ENCODE measurements at regions not wholly inside any gene's neighbourhood (a gene's known extent, or its start where the extent isn't known, plus 50 kb on each side); places are given as distances from the start of the nearest gene placed in this dataset.
A peak's percentile ranks its signal among the peaks of the same experiment; 100 is the strongest.

DNA sequence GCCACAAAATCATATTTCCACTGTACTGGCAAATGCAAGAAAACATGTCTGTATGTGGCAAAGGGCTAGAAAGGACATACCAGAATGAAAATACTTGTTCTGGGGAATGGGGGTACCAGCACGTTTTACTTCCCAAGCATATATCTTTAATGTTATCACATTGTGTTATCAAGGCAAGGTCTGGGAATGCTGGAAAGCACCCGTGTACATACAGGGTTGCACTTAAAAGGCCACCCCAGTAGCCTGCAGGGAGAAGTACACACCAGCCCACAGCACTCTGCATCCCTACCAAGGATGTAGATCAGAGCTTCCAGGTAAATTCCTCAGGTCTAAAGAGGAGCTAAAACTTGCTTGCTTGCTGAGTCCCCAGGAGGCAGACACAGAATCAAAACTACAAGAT, 381.8 kb downstream of the RRAGC start:
- H3K4me1 ChIP-seq (replicated peaks in 1 of 2), result peaks cover 0 to 3% of the 10 kb centered on the region in 2 donors
- H3K4me3 ChIP-seq, result no peak overlapping the region
- H3K27me3 ChIP-seq, result peaks cover 19% of the 10 kb centered on the region
- TF ChIP-seq, protein P1, sequence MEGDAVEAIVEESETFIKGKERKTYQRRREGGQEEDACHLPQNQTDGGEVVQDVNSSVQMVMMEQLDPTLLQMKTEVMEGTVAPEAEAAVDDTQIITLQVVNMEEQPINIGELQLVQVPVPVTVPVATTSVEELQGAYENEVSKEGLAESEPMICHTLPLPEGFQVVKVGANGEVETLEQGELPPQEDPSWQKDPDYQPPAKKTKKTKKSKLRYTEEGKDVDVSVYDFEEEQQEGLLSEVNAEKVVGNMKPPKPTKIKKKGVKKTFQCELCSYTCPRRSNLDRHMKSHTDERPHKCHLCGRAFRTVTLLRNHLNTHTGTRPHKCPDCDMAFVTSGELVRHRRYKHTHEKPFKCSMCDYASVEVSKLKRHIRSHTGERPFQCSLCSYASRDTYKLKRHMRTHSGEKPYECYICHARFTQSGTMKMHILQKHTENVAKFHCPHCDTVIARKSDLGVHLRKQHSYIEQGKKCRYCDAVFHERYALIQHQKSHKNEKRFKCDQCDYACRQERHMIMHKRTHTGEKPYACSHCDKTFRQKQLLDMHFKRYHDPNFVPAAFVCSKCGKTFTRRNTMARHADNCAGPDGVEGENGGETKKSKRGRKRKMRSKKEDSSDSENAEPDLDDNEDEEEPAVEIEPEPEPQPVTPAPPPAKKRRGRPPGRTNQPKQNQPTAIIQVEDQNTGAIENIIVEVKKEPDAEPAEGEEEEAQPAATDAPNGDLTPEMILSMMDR (IDR thresholded peaks at IDR 0.05), result no peak
- no peak for TF ChIP-seq POLR2A (IDR thresholded peaks at IDR 0.05)
- no peak overlapping the region for H3K27ac ChIP-seq
- no peaks in the 10 kb centered on the region for H3K36me3 ChIP-seq (replicated peaks in 1 of 2)
- no peaks in the 10 kb centered on the region for H3K9me3 ChIP-seq (replicated peaks in 1 of 3)
- intact Hi-C loops (cut with DNase I), result no loop called here
- DNase-seq, result no peak
- 0 to 65% (median 60%) methylated on average over 1 to 2 of the region's 2 CpGs for WGBS, 4 donors

DNA sequence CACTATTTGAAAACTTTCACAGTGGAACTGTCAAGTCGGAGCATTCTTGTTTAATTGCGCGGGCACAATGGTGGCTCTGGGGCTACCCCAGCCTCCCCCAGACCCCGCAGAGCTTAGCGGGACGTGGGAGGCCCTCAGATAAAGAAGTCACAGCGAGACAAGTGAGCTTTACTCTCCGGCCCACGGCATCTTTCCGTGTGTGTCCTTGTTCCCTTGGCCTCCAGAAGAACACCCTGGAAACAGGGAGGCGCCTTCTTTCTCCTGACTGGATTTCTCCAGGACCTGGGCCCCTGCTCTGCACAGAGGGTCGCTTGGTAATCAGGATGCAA, 382.8 kb downstream of the RRAGC start:
- Histone ChIP-seq H3K36me3 (replicated peaks in 1 of 2) (no peaks in the 10 kb centered on the region), H3K27ac (no peak overlapping the region), H3K9me3 (replicated peaks in 1 of 3) (no peaks in the 10 kb centered on the region), H3K4me3 (peak overlapping the region in 1 of 4 donors; percentile 36), H3K4me1 (replicated peaks in 1 of 2) (peaks cover 0 to 3% of the 10 kb centered on the region in 2 donors), H3K27me3 (peaks cover 19% of the 10 kb centered on the region)
- no peak for DNase-seq
- TF ChIP-seq, protein P1 (IDR thresholded peaks at IDR 0.05), result no peak
- TF ChIP-seq POLR2A (IDR thresholded peaks at IDR 0.05), result no peak
- WGBS, 4 donors, result 63 to 72% (median 71%) methylated on average over 12 of the region's 12 CpGs
- intact Hi-C loops (cut with DNase I), result no loop called here

DNA sequence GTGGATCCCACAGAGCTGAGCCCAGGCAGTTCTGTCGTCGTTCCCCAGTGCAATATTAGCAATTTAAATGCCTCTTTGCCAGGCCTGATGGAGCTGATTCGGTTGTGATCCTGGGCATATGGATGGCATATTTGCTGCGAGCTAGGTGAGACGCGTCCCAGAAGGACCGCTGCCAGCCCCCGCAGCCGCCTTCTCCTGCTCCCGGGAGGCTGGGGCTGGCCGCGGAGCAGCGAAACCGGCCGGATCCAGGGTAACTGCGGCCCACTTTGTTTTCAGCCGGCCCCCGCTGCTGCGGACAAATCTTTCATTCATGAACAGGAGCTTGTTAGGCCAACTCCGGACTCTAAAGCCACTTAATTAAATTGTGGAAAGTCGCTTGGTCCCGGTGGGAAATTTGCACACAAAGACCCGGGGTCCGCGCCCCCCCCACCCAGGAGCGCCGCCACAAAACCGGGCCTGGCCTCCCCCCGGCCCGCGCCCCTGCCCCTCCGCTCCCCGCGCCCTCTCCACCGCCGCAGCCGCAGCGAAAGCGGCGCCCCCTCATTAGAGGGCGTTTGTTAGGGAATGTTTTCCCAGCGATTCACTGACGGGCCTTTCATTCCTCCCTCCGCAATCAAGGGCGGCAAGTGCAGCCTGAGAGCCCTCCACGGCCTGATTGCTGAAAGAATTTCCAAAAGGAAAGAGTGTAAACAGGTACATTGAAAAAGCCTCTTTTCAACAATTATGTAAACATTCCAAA, 383.3 kb downstream of the RRAGC start:
- no peaks in the 10 kb centered on the region for H3K9me3 ChIP-seq (replicated peaks in 1 of 3)
- H3K36me3 ChIP-seq (replicated peaks in 1 of 2), result no peaks in the 10 kb centered on the region
- DNase-seq, result no peak
- intact Hi-C loops (cut with DNase I), result no loop called here
- TF ChIP-seq, protein P1 (IDR thresholded peaks at IDR 0.05), result no peak
- TF ChIP-seq POLR2A (IDR thresholded peaks at IDR 0.05), result no peak
- H3K4me3 ChIP-seq, result peak overlapping the region in 1 of 4 donors; percentile 36
- WGBS, 4 donors, result 10 to 20% (median 14%) methylated on average over 26 to 46 of the region's 46 CpGs
- H3K27ac ChIP-seq, result no peak overlapping the region
- peaks cover 0 to 3% of the 10 kb centered on the region in 2 donors for H3K4me1 ChIP-seq (replicated peaks in 1 of 2)
- H3K27me3 ChIP-seq, result peaks cover 23% of the 10 kb centered on the region

DNA sequence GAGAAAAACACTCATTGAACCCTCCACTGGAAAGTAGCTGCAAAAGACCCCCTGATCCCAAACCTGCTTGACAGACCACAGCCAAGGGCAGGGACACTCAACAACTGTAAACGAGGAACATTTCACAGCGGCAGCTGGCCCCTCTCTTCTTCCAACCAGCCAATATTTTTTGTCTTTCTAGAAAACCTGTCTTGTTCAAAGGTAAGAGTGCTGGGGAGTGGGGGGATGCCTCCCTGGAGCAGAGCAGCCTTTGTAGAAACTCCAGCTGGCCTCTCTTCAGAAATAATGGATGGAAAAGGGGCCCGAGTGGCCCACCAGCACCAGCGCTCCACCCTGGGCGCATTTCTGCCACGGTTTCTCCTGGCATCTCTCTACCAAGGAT, 384.0 kb downstream of the RRAGC start:
- WGBS, 4 donors, result 69 to 81% (median 73%) methylated on average over 6 of the region's 6 CpGs
- intact Hi-C loops (cut with DNase I), result no loop called here
- DNase-seq, result no peak
- peaks cover 0 to 3% of the 10 kb centered on the region in 2 donors for H3K4me1 ChIP-seq (replicated peaks in 1 of 2)
- H3K27ac ChIP-seq, result no peak overlapping the region
- no peak overlapping the region for H3K4me3 ChIP-seq
- peaks cover 24% of the 10 kb centered on the region for H3K27me3 ChIP-seq
- H3K36me3 ChIP-seq (replicated peaks in 1 of 2), result no peaks in the 10 kb centered on the region
- H3K9me3 ChIP-seq (replicated peaks in 1 of 3), result no peaks in the 10 kb centered on the region
- no peak for TF ChIP-seq POLR2A (IDR thresholded peaks at IDR 0.05)
- TF ChIP-seq, protein P1 (IDR thresholded peaks at IDR 0.05), result no peak

Data from adrenal gland (tissue), 9 donors.